ENCODE measurements at regions not wholly inside any gene's neighbourhood (a gene's known extent, or its start where the extent isn't known, plus 50 kb on each side); places are given as distances from the start of the nearest gene placed in this dataset.

GRCh38 chr10:91167406-91167805 lies 53.1 kb upstream of the PCGF5 start:
- no peak for TF ChIP-seq CTCF (optimal IDR thresholded peaks at IDR 0.05 in 1 of 3, IDR thresholded peaks at IDR 0.05 in 1 of 3, conservative IDR thresholded peaks at IDR 0.05 in 1 of 3; ENCODE audit: extremely low read depth in 1 of 3, insufficient read depth in 2 of 3, low read length in 3 of 3)
- no peak for TF ChIP-seq EZH2 (IDR thresholded peaks at IDR 0.05; ENCODE audit: low read length)

All from keratinocyte (primary cell).